ENCODE measurements at regions not wholly inside any gene's neighbourhood (a gene's known extent, or its start where the extent isn't known, plus 50 kb on each side); places are given as distances from the start of the nearest gene placed in this dataset.

DNA sequence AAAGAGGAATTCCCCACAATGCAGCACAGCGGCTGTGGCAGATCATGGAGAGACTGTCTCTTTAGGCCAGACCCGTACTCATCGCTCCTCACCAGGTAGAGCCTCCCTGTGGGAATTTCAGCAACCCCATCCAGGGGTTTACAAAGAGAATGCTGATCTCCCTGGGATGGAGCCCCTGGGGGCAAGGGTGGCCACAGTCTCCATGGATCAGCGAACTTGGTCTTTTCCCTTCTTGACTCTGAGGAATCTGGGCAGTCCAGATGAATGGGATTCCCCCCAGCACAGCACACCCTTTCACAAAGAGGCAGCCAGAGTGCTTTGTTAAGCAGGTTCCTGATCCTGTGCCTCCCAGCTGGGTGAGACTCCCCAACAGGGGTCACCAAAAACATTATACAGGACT, 108.7 kb upstream of the RGMB start:
- DNase-seq: no peak
- Histone ChIP-seq H3K27me3 (ENCODE audit: control insufficient read depth in 1 of 2, insufficient read depth in 2 of 2, low read length in 1 of 2) (no peaks in the 10 kb centered on the region), H3K9me3 (ENCODE audit: control insufficient read depth, low read length) (peaks cover 6% of the 10 kb centered on the region), H3K36me3 (ENCODE audit: control insufficient read depth in 1 of 2, insufficient read depth in 2 of 2, low read length in 1 of 2) (no peaks in the 10 kb centered on the region), H3K27ac (ENCODE audit: low read depth in 1 of 2, low read length in 2 of 2) (no peak overlapping the region), H3K4me3 (ENCODE audit: low read length in 2 of 2) (no peak overlapping the region), H3K4me1 (ENCODE audit: control insufficient read depth in 1 of 2, insufficient read depth in 2 of 2, low read length in 2 of 2) (no peaks in the 10 kb centered on the region)
- WGBS, 2 donors: 89 to 90% methylated on average over 4 of the region's 4 CpGs
- no peak for ATAC-seq (ENCODE audit: low FRiP score)
- intact Hi-C loops (cut with DNase I): no loop called here

DNA sequence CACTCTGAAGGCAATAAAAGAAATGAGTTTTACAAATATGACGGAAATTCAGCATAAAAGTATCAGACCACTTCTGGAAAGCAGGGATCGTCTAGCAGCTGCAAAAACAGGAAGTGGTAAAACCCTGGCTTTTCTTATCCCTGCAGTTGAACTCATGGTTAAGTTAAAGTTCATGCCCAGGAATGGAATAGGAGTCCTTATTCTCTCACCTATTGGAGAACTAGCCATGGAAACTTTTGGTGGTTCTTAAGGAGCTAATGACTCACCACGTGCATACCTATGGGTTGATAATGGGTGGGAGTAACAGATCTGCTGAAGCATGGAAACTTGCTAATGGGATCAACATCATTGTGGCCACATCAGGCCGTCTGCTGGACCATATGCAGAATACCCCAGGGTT, 93.5 kb upstream of the RGMB start:
- no peaks in the 10 kb centered on the region for H3K9me3 ChIP-seq (ENCODE audit: control insufficient read depth, low read length)
- no peak overlapping the region for H3K27ac ChIP-seq (ENCODE audit: low read depth in 1 of 2, low read length in 2 of 2)
- no peak for DNase-seq
- intact Hi-C loops (cut with DNase I): no loop called here
- WGBS, 2 donors: 40 to 45% methylated on average over 4 of the region's 4 CpGs
- H3K4me1 ChIP-seq (ENCODE audit: control insufficient read depth in 1 of 2, insufficient read depth in 2 of 2, low read length in 2 of 2): no peaks in the 10 kb centered on the region
- H3K27me3 ChIP-seq (ENCODE audit: control insufficient read depth in 1 of 2, insufficient read depth in 2 of 2, low read length in 1 of 2): no peaks in the 10 kb centered on the region
- no peak overlapping the region for H3K4me3 ChIP-seq (ENCODE audit: low read length in 2 of 2)
- ATAC-seq (ENCODE audit: low FRiP score): no peak
- no peaks in the 10 kb centered on the region for H3K36me3 ChIP-seq (ENCODE audit: control insufficient read depth in 1 of 2, insufficient read depth in 2 of 2, low read length in 1 of 2)

DNA sequence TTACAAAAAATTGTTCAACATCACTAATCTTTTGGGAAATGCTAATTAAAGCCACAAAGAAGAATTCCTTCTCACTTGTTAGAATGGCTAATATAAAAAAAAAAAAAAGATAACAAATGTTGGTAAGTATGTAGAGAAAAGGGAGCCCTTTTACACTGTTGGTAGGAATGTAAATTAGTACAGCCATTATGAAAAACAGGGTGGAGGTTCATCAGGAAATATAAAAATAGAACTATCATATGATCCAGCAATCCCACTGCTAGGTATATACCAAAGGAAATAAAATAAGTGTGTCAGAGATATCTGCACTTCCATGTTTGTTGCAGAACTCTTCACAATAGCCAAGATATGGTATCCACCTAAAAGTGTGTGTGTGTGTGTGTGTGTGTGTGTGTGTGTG, 83.5 kb upstream of the RGMB start:
- Histone ChIP-seq H3K4me3 (ENCODE audit: low read length in 2 of 2) (no peak overlapping the region), H3K27ac (ENCODE audit: low read depth in 1 of 2, low read length in 2 of 2) (no peak overlapping the region), H3K9me3 (ENCODE audit: control insufficient read depth, low read length) (no peaks in the 10 kb centered on the region), H3K4me1 (ENCODE audit: control insufficient read depth in 1 of 2, insufficient read depth in 2 of 2, low read length in 2 of 2) (no peaks in the 10 kb centered on the region), H3K27me3 (ENCODE audit: control insufficient read depth in 1 of 2, insufficient read depth in 2 of 2, low read length in 1 of 2) (no peaks in the 10 kb centered on the region), H3K36me3 (ENCODE audit: control insufficient read depth in 1 of 2, insufficient read depth in 2 of 2, low read length in 1 of 2) (no peaks in the 10 kb centered on the region)
- intact Hi-C loops (cut with DNase I): no loop called here
- no peak for ATAC-seq (ENCODE audit: low FRiP score)
- no peak for DNase-seq

DNA sequence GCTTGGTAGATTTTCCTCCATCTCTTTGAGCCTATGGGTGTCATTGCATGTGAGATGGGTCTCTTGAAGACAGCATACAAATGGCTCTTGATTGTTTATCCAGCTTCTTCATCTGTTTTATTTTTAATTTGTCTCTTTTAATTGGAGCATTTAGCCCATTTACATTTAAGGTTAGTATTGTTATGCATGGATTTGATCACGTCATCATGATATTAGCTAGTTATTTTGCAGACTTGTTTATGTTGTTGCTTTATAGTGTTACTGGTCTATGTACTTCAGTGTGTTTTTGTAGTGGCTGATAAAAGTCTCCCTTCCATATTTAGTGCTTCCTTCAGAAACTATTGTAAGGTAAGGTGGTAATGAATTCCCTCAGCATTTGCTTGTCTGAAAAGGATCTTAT, 78.6 kb upstream of the RGMB start:
- no peak overlapping the region for H3K27ac ChIP-seq (ENCODE audit: low read depth in 1 of 2, low read length in 2 of 2)
- no peak overlapping the region for H3K4me3 ChIP-seq (ENCODE audit: low read length in 2 of 2)
- DNase-seq (no peak), ATAC-seq (ENCODE audit: low FRiP score) (no peak)
- H3K27me3 ChIP-seq (ENCODE audit: control insufficient read depth in 1 of 2, insufficient read depth in 2 of 2, low read length in 1 of 2): no peaks in the 10 kb centered on the region
- WGBS, 2 donors: 73 to 77% methylated on average over 1 of the region's 1 CpG
- H3K36me3 ChIP-seq (ENCODE audit: control insufficient read depth in 1 of 2, insufficient read depth in 2 of 2, low read length in 1 of 2): no peaks in the 10 kb centered on the region
- intact Hi-C loops (cut with DNase I): no loop called here
- no peaks in the 10 kb centered on the region for H3K9me3 ChIP-seq (ENCODE audit: control insufficient read depth, low read length)
- no peaks in the 10 kb centered on the region for H3K4me1 ChIP-seq (ENCODE audit: control insufficient read depth in 1 of 2, insufficient read depth in 2 of 2, low read length in 2 of 2)

DNA sequence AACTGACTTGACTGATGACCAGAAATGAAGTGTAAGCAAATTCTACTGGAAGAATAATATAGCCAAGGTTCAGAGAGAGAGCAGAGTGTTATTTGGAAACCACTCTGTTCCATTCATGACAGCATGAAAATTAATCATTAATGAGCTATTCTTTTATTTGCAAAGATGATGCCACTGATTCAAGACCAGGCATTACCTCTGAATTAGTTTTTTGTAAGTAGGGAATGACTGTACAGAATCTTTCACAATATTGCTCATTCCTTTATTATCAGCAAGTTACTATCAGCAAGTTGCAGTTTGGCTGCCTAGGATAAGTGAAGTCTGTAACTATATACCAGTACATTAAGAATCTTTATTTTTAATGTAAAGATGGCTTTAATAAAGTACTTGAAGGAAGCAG, 75.1 kb upstream of the RGMB start:
- no peaks in the 10 kb centered on the region for H3K27me3 ChIP-seq (ENCODE audit: control insufficient read depth in 1 of 2, insufficient read depth in 2 of 2, low read length in 1 of 2)
- no peak for DNase-seq
- H3K36me3 ChIP-seq (ENCODE audit: control insufficient read depth in 1 of 2, insufficient read depth in 2 of 2, low read length in 1 of 2): no peaks in the 10 kb centered on the region
- no peaks in the 10 kb centered on the region for H3K4me1 ChIP-seq (ENCODE audit: control insufficient read depth in 1 of 2, insufficient read depth in 2 of 2, low read length in 2 of 2)
- ATAC-seq (ENCODE audit: low FRiP score): no peak
- H3K4me3 ChIP-seq (ENCODE audit: low read length in 2 of 2): no peak overlapping the region
- H3K27ac ChIP-seq (ENCODE audit: low read depth in 1 of 2, low read length in 2 of 2): no peak overlapping the region
- intact Hi-C loops (cut with DNase I): no loop called here
- H3K9me3 ChIP-seq (ENCODE audit: control insufficient read depth, low read length): peaks cover 5% of the 10 kb centered on the region

DNA sequence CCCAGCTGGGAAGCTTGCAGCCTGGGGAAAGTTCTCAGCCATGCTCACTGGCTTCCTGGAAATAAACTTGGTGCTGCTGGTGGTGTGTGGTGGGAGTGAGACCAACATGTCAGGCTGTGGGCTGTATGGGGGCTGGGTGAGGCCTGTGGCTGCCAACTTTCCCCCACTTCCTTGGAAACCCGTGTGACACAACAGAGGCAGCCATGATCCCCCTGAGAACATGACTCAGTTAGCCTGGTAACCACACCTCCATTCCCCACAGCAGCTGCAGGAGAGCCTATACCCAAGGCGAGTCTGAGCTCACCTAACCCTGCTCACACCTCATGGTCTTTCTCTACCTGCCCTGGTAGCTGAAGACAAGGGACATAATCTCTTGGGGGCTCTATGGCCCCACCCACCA, 72.7 kb upstream of the RGMB start:
- no peak for ATAC-seq (ENCODE audit: low FRiP score)
- H3K27me3 ChIP-seq (ENCODE audit: control insufficient read depth in 1 of 2, insufficient read depth in 2 of 2, low read length in 1 of 2): no peaks in the 10 kb centered on the region
- 71 to 74% methylated on average over 2 of the region's 2 CpGs for WGBS, 2 donors

DNA sequence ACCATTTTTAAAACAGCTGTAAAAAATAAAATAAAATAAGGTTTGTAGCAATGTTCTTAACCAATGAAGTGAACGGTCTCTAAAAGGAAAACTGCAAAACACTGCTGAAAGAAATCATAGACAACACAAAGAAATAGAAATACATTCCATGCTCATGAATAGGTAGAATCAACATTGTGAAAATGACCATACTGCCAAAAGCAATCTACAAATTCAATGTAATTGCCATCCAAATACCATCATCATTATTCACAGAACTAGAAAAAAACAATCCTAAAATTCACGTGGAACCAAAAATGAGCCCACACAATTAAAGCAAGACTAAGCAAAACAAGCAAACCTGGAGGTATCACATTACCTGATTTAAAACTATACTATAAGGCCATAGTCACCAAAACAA, 67.6 kb upstream of the RGMB start:
- no peaks in the 10 kb centered on the region for H3K4me1 ChIP-seq (ENCODE audit: control insufficient read depth in 1 of 2, insufficient read depth in 2 of 2, low read length in 2 of 2)
- ATAC-seq (ENCODE audit: low FRiP score) (no peak), DNase-seq (no peak)
- H3K27me3 ChIP-seq (ENCODE audit: control insufficient read depth in 1 of 2, insufficient read depth in 2 of 2, low read length in 1 of 2): no peaks in the 10 kb centered on the region
- intact Hi-C loops (cut with DNase I): no loop called here
- no peak overlapping the region for H3K27ac ChIP-seq (ENCODE audit: low read depth in 1 of 2, low read length in 2 of 2)
- 72 to 78% methylated on average over 2 of the region's 2 CpGs for WGBS, 2 donors
- no peaks in the 10 kb centered on the region for H3K36me3 ChIP-seq (ENCODE audit: control insufficient read depth in 1 of 2, insufficient read depth in 2 of 2, low read length in 1 of 2)
- peaks cover 5% of the 10 kb centered on the region for H3K9me3 ChIP-seq (ENCODE audit: control insufficient read depth, low read length)
- no peak overlapping the region for H3K4me3 ChIP-seq (ENCODE audit: low read length in 2 of 2)

More for the DNA sequence above, 72.7 kb upstream of the RGMB start:
- H3K4me3 ChIP-seq (ENCODE audit: low read length in 2 of 2): no peak overlapping the region
- H3K36me3 ChIP-seq (ENCODE audit: control insufficient read depth in 1 of 2, insufficient read depth in 2 of 2, low read length in 1 of 2): no peaks in the 10 kb centered on the region
- H3K9me3 ChIP-seq (ENCODE audit: control insufficient read depth, low read length): peaks cover 5% of the 10 kb centered on the region
- no peak for DNase-seq
- H3K27ac ChIP-seq (ENCODE audit: low read depth in 1 of 2, low read length in 2 of 2): no peak overlapping the region
- intact Hi-C loops (cut with DNase I): no loop called here
- no peaks in the 10 kb centered on the region for H3K4me1 ChIP-seq (ENCODE audit: control insufficient read depth in 1 of 2, insufficient read depth in 2 of 2, low read length in 2 of 2)

DNA sequence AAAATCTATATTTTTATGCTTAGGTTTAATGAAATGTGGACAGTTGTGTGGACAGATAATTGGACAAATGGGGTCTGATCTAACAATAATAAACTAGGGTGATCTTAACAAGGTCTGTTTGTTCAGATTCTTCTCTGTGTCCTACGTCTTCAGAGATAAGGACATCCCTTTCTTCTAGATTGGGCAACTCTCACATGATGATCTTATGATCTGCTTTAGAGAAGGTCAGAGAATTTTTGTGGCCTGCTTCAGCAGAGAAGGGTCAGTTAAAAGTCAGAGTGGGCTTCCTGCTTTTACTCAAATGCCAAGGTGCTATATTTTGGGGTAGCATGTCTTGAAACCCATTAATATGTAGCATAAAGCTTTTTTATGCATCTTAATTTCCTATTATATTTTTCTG, 63.8 kb upstream of the RGMB start:
- Histone ChIP-seq H3K27me3 (ENCODE audit: control insufficient read depth in 1 of 2, insufficient read depth in 2 of 2, low read length in 1 of 2) (no peaks in the 10 kb centered on the region), H3K4me1 (ENCODE audit: control insufficient read depth in 1 of 2, insufficient read depth in 2 of 2, low read length in 2 of 2) (no peaks in the 10 kb centered on the region), H3K4me3 (ENCODE audit: low read length in 2 of 2) (no peak overlapping the region), H3K36me3 (ENCODE audit: control insufficient read depth in 1 of 2, insufficient read depth in 2 of 2, low read length in 1 of 2) (no peaks in the 10 kb centered on the region), H3K27ac (ENCODE audit: low read depth in 1 of 2, low read length in 2 of 2) (no peak overlapping the region), H3K9me3 (ENCODE audit: control insufficient read depth, low read length) (no peaks in the 10 kb centered on the region)
- intact Hi-C loops (cut with DNase I): no loop called here
- WGBS, 2 donors: 67 to 69% methylated on average over 1 of the region's 1 CpG
- DNase-seq (no peak), ATAC-seq (ENCODE audit: low FRiP score) (no peak)

DNA sequence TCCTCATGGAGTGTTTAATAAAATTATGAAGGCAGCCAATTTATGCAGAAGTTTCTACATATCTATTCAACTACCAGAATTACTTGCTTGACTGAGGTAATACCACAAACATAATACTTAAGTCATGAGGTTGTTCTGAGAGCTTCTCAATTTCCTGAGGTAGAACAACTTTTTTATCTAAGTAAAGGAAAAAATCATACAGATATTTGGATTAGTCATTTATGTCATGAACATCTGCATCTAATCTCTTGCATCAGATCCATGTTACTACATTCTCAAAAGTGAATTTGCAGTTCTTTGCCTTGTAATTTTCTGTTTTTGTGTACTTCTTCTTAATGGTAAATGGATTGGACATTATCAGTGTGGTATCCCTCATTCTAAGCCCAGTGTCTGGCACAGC, 60.4 kb upstream of the RGMB start:
- Histone ChIP-seq H3K27me3 (ENCODE audit: control insufficient read depth in 1 of 2, insufficient read depth in 2 of 2, low read length in 1 of 2) (no peaks in the 10 kb centered on the region), H3K27ac (ENCODE audit: low read depth in 1 of 2, low read length in 2 of 2) (no peak overlapping the region), H3K36me3 (ENCODE audit: control insufficient read depth in 1 of 2, insufficient read depth in 2 of 2, low read length in 1 of 2) (no peaks in the 10 kb centered on the region), H3K4me1 (ENCODE audit: control insufficient read depth in 1 of 2, insufficient read depth in 2 of 2, low read length in 2 of 2) (no peaks in the 10 kb centered on the region), H3K9me3 (ENCODE audit: control insufficient read depth, low read length) (no peaks in the 10 kb centered on the region), H3K4me3 (ENCODE audit: low read length in 2 of 2) (no peak overlapping the region)
- DNase-seq: no peak
- intact Hi-C loops (cut with DNase I): no loop called here
- no peak for ATAC-seq (ENCODE audit: low FRiP score)

DNA sequence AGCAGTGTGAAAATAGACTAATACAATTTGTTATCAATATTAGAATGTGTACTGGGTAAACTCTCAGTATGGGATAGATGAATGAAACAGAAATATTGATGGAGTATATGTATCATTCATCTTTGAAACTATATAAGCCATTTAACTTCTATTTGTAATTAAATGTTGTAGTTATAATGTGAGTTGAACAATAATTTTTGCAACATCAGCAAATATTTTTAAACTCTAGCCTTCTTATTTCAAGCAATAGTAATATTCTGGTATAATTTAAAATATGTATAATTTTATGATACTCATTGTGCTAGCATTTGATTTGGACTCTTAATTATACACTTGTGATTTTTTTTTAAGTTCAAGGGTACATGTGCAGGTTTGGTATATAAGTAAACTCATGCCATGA, 59.6 kb upstream of the RGMB start:
- no peak for DNase-seq
- no peaks in the 10 kb centered on the region for H3K27me3 ChIP-seq (ENCODE audit: control insufficient read depth in 1 of 2, insufficient read depth in 2 of 2, low read length in 1 of 2)
- no peaks in the 10 kb centered on the region for H3K36me3 ChIP-seq (ENCODE audit: control insufficient read depth in 1 of 2, insufficient read depth in 2 of 2, low read length in 1 of 2)
- no peaks in the 10 kb centered on the region for H3K4me1 ChIP-seq (ENCODE audit: control insufficient read depth in 1 of 2, insufficient read depth in 2 of 2, low read length in 2 of 2)
- ATAC-seq (ENCODE audit: low FRiP score): no peak
- H3K27ac ChIP-seq (ENCODE audit: low read depth in 1 of 2, low read length in 2 of 2): no peak overlapping the region
- intact Hi-C loops (cut with DNase I): no loop called here
- H3K4me3 ChIP-seq (ENCODE audit: low read length in 2 of 2): no peak overlapping the region
- no peaks in the 10 kb centered on the region for H3K9me3 ChIP-seq (ENCODE audit: control insufficient read depth, low read length)

All from aorta (tissue), 5 donors.